NCI-H187 (cell line): ENCODE measurements at regions not wholly inside any gene's neighbourhood (a gene's known extent, or its start where the extent isn't known, plus 50 kb on each side); places are given as distances from the start of the nearest gene placed in this dataset.
"Not testable (repeated sequence)": the region's sequence is repeated elsewhere in the genome, so short reads cannot be mapped to it uniquely, and the experiment has no call there.

Experiments
- DNase-seq, 2 experiments: peaks; one replicate each; lab custom pipeline; 2025; lab: John Stamatoyannopoulos, UW

DNA sequence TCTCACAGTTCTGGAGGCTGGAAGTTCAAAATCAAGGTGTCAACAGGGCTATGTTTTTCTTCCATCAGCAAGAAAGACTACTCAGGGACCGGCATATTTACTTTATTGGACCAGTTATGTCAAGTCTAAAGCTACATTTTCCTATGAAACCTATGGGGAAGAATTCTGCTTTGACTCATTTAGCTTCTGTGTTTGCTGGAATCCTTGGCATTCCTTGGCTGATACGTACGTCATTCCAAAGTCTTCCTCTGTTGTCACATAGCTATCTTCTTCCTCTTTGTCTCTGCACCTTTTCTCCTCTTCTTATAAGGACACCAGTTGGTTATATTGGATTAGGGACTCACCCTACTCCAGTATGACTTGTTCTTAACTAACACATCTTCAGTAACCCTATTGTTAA lies 137.4 kb upstream of the FBXO11 start:
- DNase-seq: no peak

- DNase-seq: no peak
These were observed 139.3 kb upstream of the FBXO11 start for GRCh38 chr2:48045613-48046012.

DNA sequence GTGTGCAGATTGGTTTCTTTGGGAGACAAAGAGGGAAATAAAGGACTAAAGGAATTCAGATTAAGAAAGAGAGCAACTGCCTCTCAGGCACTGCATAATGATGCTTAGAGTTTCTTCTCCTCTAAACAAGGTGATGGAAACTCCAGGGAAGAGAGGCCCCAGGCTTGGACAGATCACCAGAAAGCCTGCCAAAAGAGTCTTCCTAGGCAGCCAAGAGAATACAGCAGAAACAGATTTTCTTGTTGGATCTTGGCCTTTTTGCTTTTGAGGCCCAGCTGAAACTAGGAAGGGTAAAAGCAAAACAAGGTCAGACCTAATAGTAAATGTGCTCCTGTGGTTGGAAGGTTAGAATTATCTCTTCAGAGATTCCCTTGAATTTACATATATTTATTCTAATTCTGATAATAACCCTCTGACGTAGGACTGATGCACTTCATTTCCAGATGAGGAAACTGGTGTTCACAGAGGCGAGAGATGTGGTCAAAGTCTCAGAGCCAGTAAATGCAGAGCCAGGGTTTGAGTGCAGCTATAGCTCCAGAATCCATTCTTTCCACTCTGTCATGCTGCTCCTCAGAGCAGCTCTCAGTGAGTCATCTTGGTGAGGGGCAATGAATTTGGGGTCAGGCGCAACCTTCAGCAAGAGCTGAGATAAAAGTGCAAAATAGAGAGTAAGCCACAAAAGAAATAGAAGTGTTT lies 142.3 kb upstream of the FBXO11 start:
- DNase-seq: no peak

- DNase-seq: no peak
These were observed 143.1 kb upstream of the FBXO11 start for GRCh38 chr2:48049371-48049770.

DNA sequence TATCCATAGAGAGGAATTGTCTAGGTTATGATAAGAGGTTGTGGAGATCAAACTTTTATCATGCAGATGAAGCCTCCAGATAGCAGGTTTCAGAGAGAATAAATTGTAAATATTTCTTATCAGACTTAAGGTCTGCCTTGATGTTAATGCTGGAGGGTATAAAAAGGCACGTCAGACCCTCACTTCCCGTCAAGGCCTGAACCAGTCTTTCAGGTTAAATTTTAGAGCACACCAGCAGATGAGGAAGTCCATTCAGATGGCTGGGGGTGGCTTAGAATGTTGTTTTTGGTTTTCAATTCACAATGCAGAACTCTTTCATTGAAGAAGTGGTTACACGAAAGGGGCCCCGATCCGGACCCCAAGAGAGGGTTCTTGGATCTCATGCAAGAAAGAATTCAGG lies 144.4 kb upstream of the FBXO11 start:
- no peak for DNase-seq

GRCh38 chr2:48059975-48060374 lies 153.7 kb upstream of the FBXO11 start:
- DNase-seq: no peak

DNA sequence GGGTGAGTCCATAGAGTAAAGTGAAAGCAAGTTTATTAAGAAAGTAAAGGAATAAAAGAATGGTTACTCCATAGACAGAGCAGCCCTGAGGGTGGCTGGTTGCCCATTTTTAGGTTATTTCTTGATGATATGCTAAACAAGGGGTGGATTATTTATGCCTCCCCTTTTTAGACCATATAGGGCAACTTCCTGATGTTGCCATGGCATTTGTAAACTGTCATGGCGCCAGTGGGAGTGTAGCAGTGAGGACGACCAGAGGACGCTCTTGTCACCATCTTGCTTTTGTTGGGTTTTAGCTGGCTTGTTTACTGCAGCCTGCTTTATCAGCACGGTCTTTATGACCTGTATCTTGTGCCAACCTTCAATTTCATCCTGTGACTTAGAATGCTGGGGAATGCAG lies 155.4 kb upstream of the FBXO11 start:
- DNase-seq: not testable (repeated sequence)

- no peak for DNase-seq
These were observed 158.8 kb upstream of the FBXO11 start for GRCh38 chr2:48065096-48065495.

DNA sequence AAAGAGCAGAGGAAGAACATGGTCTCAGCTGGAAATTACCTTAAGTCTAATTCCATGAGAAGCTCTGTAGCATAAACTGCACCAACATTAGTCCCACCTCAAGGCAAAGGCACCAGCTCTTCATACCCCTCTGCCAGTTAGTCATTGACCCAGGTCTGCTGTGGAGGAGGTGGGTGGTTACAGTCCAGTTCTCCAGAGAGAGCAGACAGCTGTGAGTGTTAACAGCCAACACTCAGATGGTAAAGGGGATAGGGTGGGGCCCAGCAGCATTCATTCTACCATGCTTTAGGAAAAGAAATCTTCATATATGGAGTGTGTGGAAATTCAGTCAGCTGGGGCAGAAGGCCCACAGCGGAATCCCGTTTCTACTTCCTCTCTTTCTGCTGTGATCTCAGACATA lies 159.7 kb upstream of the FBXO11 start:
- no peak for DNase-seq

DNA sequence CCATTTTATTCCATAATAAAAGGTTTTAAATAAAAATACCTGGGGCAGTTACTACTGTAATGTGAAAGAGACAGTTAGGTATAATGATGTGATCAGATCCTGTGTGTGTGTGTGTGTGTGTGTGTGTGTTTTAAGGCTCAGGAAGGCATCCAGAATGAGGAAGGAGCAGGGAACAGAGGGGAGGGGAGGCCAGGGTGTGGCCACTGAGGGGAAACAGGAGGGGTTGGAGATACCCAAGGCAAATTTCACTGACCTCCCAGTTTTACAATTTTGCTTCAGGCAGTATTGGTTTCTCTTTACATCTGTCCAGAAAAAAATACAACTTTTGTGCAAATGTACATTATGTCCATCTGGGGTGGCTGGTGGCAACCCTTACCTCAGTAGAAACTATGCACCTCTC lies 163.5 kb upstream of the FBXO11 start:
- DNase-seq: no peak

DNA sequence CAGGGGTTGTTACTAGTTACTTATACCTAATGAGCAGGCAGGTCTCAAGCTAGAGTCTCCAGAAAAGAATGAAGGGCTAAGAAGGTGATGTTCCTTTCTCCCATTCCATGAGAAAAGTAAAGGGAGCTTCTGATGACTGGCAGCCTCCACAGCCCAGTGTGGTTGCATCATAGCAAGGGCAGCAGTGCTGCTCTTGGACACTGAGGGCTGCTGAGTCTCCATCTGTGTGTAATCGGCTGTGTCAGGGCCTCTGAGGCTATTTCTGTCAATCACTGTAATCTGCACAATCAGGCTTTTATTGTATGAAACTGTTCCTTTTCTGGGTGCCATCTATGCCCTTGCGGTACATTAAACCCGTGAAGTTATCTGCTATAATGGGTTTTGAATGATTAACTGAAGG lies 164.1 kb upstream of the FBXO11 start:
- DNase-seq: no peak

- DNase-seq: no peak
These were observed 166.3 kb upstream of the FBXO11 start for GRCh38 chr2:48072583-48072982.

DNA sequence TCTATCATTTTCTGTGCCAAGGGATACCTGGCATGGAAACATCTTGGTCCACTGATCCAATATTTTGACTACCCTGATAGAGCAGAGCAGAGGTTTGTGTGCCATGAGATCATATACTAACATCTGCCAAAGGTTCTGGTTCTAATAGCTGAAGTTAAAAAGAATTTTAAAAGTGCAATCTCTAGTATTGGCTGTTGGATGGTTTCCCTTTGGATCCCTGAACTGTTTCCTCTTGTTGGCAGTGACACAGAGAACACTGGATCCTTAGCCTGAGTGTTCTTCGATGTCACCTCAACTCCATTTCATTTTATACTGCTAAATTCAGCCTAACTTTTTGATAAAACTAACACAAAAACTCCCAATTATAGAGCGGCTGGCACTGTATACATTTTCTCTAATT lies 169.3 kb upstream of the FBXO11 start:
- no peak for DNase-seq

DNA sequence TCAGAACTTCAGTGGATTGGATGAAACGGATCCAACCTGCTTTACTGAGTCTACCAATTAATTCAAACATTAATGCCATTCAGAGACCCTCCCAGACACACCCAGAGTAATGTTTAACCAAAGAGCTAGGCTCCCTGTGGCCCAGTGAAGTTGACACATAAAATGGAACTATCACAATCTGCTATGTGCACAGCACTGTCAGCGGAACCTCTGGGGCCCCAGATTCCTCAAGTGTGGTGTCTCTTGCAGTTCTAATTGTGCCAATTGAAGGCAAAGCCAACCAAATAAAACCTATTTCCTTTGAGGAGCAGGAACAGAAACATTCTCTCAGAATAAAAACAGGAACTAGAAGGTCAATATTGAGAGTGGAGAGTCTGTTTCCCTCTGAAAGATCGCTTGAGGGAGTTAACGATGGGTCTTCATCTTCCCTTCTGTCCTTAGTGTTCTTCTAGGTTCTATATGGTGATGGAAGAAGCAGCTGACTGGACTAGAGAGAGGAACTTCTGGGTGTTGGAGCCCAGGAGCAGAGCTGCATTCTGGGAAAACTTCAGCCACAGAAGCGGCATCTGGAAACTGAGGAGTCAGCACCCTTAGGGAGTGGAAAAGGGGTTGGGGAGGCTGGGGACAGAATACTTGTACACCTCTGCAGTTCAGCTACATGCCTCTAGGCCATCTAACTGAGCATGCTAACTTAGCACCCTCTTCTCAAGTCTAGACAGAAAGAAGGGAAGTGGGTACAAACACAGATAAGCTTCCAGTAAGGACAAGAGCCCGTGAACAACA lies 174.4 kb upstream of the FBXO11 start:
- no peak for DNase-seq

DNA sequence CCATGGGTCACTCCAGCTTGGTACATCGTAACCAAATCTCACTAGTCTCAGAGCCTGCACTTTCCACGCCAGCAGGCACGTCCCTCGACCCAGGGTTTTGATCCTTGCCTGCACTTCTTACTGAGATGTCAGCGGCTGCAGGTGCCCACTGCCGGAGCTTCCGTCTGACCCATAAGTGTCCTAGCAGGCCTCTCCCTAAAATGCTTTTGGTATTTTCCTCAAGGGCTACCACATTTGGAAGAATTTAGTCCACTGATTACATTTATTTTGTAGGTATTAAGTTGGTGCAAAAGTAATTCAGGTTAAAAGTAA lies 175.0 kb upstream of the FBXO11 start:
- DNase-seq: no peak

- DNase-seq: no peak
These were observed 179.6 kb upstream of the FBXO11 start for GRCh38 chr2:48085888-48086287.

DNA sequence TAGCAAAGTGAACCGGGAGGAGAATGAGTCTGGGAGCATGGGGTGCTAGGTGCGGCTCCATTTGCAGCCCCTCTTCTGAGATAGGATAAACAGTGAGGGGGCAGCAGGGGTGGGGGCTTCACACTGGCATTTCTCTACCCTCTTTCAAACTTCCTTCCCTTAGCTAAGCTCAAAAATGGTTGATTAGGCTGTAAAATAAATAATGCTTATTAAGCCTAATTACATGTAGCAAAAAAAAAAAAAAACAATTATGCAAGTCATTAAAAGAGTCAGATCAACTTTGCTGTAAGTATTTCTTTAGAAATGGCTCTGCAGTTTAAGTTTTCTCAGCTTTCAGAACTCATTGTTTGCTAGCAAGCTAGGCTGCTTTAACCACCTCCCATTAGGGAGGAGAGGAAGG lies 182.7 kb upstream of the FBXO11 start:
- DNase-seq: no peak

DNA sequence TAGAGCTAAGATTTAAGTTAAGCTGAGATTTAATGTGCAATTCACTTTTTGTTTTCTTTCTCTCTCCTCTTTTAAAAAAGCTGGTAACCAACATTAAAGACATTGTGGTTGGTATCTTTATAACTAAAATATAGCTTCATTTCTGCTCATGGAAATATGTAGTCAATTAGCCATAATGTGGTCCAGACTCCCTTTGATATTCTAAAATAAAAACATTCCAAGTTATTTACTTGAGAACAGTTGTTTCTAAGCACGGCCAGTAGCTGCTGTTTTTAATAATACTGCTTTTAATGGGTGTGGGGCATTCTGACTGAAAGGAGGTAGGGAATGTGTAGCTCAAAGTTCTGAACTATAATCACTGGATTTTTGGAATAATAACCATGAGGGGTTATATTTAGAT lies 183.3 kb upstream of the FBXO11 start:
- DNase-seq: no peak

DNA sequence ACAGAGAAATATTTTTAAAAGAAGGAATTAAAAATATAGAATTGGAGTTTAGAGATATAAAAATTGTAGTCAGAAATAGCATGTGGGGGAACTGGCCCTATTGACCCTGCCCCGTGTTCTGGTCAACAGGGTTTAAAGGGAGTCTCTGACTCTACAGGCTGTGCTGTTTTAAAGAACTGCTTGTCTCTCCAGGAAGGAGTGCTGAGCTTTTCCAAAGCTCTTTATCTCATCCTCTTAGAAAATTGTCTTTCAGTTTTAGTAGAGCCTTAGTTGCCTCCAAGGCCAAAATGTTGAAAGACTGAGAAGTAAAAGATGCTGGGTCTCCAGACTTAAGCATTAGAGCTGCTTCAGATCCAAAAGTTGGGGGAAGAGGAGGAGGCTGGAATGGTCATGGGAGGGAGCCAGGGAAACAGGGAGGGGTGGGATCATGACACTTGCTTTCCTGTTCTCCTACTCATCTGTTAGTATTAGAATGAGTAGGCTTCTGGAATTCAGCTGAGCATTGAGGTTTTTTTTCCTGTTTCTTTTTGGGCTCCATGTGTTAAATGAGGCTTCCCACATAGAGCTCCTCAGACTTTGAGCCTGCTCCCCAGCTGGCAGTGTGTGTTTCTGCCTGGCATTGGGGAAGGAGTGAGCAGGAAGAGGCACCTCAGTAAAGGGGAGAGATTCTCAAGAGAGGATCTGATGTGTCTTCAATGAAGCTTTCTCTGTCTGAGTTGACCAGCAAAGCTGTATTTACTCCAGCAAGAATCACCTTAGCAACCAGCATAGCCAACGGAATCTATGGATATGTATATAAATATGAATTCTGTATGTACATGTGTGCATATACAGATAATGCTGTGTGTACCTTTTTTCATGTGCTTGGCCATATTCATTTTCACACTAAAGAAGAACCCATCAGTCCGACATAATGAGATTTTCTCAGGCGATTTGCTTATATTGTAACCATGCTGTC lies 186.8 kb upstream of the FBXO11 start:
- DNase-seq: no peak

GRCh38 chr2:48096765-48097164 lies 190.5 kb upstream of the FBXO11 start:
- not testable (repeated sequence) for DNase-seq

GRCh38 chr2:48098539-48098938 lies 192.2 kb upstream of the FBXO11 start:
- DNase-seq: no peak

GRCh38 chr2:48104418-48104817 lies 198.1 kb upstream of the FBXO11 start:
- DNase-seq: no peak

GRCh38 chr2:48105848-48106247 lies 199.6 kb upstream of the FBXO11 start:
- no peak for DNase-seq
